ENCODE measurements at regions not wholly inside any gene's neighbourhood (a gene's known extent, or its start where the extent isn't known, plus 50 kb on each side); places are given as distances from the start of the nearest gene placed in this dataset.

DNA sequence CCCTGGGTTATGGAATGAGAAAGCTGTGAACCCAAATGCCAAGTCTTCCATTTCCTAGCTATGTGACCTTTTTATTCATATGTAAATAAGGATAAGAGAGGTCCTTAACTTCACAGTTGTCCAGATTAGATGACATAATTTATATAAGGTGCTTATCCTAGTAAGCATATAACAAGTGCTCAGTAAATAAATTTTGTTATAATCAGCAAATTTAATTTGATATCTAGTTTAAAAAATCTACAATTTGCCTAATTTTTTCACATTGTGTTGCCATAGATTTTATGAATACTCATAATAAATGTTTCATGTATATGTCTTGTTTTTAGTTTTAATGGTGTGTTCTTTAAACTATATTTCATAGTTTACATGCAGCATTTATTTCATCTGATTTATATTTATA lies 130.4 kb upstream of the SPRY1 start:
- no peak for DNase-seq (ENCODE audit: low read depth in 2 of 2)

DNA sequence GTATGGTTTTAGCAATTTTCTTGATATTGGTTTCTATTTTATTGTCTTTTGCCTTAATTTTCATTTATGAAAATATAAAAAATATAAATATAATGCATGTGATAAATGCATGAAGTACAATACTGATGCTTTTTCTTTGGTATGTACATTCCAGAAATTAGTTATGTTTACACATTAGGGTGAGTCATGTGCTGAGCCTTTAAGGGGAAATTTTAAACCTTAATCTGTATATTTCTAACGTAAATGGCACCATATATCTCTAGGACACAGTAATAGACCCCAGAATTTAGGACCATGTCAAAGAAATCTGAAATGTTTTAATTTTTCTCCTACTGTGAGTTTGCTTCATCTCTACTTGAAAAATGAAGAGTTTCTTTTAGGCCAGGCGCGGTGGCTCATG lies 117.8 kb upstream of the SPRY1 start:
- DNase-seq (ENCODE audit: low read depth in 2 of 2) = no peak

DNA sequence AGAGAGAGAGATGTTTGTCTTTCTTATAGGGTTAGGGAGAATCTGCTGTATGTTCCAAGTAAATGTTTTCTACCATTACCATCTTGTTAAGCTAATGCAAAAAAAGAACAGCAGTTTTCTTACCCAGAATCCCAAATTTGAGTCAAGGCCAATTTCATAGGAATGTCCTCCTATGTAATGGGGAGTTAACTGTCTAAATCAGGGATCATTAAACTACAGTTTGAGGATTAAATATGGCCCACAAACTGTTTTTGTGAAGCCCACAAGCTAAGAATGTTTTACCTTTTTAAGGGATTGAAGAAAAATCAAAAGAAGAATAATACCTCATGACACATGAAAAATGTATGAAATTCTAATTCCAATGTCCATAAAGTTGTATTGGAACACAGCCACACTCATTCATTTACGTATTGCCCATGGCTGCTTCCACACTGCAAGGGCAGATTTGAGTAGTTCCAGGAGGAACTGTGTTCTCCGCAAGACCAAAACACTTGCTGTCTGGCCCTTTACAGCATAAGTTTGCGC lies 113.2 kb upstream of the SPRY1 start:
- no peak for DNase-seq (ENCODE audit: low read depth in 2 of 2)

DNA sequence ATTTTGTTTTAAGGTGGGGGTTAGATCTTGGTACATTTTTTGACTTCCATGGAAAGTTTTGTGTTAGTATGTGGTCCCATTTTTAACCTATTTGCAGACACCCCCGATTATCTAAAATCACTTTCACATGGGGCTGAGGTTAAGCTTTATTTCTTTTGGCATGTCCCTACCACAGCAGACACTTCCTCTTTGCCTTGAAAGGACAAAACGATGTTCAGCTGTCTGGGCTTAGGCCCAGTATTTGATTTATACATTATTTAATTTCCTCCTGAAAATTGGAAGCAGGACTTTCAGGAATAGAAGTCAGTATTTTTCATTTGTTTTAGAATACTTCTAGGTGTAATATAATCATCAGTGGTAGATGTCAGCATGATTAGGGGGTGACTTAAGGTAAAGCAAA lies 112.4 kb upstream of the SPRY1 start:
- no peak for DNase-seq (ENCODE audit: low read depth in 2 of 2)

DNA sequence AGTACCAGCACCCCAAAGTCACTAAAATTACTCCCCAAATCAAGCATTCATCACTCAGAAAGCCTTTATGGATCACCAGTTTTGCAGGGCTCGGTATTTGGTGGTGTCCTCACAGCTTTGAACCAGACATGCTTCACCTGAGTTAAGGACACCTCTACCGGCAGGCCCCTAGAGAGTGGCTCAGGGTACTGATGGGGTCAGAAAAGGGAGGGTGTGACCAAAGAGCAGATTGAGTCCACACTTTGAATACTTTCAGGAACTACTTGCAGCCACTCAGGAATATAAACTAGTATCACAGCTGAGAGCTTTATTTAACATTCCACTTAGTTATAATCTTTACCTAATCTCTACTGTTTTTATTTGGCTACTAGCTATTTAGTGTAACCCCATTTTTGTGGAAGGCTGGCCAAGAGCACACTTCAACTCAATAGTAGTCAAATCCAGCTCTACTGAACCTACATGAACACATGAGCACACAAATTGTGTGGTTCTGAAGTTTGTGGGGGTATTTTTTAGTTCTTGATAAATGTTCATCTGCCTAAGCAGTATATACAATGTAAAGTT lies 109.6 kb upstream of the SPRY1 start:
- DNase-seq (ENCODE audit: low read depth in 2 of 2) = no peak

DNA sequence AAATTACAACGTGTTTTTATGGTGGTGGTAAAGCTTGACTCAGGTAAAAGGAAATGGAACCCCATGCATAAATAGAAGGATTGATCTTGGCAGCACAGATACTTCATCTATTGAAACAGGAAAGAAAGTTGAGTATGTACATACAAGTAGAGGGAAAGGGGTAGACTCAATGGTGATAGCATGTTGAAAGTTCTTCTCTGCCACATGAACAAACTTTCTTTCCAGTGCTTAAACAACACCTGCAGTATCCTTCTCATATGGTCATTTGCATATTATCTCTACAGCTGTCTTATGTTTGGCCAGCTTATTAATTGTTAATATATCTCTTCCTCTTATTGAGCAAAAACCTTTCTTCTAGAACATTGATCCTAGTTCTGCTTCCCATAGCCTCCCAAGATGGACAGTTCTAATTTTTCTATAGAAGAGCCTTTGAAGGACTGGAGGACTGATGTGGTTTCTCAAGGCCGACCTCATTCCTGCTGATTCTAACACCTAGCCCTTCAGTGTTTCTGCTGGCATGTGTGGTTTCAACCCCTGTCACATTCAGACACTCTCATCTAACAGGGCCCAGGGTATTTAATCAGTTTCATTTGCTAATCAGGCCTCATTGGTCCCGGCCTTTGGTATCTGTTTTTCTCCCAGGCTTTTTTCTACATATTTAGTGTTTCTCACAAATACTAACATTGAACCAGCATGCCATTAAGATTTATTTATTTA lies 108.1 kb upstream of the SPRY1 start:
- no peak for DNase-seq (ENCODE audit: low read depth in 2 of 2)

DNA sequence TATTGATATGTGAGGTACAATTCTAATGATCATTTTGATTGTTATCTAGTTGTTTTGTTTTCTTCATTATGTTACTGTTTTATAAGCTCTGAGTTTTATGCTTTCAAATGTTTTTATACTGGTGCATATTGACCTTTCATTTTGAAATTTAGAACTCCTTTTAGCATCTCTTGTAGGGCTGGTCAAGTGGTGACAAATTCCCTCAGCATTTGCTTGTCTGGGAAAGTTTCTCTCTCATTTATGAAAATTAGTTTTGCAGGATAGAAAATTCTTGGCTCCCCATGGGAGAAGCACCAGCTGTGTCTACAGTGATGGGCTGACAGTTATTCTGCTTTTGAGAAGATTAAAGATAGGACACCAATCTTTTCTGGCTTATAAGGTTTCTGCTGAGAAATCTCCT lies 105.3 kb upstream of the SPRY1 start:
- DNase-seq (ENCODE audit: low read depth in 2 of 2) = no peak

DNA sequence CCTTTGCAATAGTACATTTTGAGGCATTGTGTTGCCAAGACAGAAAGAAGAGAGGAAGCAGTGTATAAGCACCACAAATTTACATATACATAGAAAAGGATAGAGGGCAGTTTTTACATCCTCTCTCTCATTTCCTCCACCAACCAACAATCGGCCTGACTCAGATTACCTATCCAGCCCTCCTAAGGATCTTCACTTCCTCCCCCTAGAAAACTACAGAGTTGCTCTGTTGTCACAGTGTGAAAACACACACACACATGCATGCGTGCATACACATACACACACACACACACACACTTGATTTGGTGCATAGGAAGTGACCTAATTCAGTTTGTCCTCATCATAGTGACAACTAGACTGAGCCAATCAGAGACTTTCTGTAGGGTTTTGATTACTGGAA lies 98.8 kb upstream of the SPRY1 start:
- DNase-seq (ENCODE audit: low read depth in 2 of 2) = no peak

DNA sequence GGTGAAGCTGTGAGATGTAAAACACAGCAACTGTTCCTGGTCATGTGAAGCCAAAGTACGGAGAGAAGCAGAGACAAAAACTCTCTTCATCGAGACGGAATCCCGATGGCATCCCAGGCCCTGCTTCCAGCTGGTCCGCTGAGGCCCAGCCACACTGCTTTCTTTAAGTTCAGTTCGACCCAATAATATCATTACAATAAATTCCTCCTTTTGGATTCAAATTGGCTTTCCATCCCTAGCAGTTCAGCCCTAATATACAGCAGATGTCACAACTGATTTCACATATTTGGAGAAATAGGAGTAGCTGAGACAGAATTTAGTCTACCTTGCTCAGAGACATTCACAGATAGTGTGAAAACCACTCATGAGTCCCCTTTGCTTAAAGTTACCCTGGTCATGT lies 98.3 kb upstream of the SPRY1 start:
- DNase-seq (ENCODE audit: low read depth in 2 of 2) = no peak

DNA sequence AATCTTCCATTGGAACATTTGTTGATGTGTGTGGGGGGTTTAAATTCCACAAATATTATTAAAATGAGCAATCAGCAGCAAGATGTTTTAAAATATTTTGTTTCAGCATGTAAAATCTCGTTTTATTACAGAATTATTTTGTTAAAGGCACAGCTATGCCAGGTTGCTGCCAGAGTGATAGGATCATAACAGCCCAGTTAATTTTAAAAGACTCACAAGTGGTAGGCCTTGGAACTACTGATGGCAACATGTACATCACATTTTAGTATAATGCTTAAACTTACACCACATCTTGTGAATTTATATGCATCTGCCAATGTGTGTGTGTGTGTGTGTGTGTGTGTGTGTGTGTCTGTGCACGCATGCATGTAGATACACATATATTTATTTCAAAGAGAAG lies 97.8 kb upstream of the SPRY1 start:
- DNase-seq (ENCODE audit: low read depth in 2 of 2) = no peak

DNA sequence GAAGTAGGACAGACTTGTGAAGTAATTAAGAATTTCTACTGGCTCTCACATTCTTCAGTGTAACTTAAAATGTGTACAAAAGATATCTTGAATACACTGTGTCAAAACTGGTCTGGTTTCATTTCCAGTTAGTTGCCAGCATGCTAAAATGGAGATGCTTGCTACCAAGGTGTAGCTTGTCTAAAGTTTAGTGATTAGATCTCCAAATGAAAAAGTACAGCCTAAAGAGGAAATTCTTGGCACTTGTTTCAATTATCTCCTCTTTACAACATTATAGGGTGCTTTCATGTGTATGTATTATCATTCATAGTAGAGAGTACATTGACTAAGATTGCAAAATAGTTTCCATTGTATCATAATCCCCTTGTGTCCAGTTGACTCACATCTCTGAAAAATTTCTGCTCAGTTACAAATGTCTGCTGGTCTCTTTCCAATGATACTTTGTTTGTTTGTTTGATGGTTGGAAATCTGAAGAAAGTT lies 97.3 kb upstream of the SPRY1 start:
- DNase-seq (ENCODE audit: low read depth in 2 of 2) = no peak

DNA sequence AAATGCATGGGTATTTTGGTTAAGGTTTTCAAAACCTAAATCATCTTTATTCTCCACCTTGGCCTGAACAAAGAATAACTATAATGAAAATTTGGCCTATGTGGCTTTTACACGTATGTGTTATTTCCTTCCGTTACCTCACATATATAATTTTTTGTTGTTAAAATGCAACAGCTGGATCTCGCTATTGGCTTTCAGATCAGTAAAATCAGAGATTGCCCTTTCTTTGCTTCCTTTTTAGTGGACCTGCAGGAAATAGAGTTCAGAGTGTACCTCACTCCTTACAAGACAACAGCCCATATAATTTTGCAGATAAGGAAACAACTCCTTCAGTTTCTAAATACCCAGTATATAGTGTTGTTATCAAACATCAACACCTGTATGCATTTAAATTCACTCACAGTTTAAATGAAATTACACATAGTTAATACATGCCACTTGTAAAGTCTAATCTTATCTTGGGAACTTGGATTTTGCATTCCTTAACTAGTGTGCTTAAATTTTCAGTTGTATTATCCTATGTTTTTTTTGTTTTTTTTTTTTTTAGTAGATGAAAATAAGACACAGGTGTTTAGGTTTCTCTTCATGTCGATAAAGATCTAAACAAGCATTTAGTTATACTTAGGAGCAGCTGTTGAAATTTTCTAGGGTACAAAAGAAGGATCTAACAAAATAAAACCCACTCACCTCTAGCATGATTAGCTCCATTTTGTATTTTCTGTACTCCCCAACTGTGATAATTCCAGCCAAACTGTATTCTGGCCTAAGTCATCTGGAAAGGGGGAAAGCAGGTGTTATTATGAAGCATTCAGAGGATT lies 96.2 kb upstream of the SPRY1 start:
- no peak for DNase-seq (ENCODE audit: low read depth in 2 of 2)

DNA sequence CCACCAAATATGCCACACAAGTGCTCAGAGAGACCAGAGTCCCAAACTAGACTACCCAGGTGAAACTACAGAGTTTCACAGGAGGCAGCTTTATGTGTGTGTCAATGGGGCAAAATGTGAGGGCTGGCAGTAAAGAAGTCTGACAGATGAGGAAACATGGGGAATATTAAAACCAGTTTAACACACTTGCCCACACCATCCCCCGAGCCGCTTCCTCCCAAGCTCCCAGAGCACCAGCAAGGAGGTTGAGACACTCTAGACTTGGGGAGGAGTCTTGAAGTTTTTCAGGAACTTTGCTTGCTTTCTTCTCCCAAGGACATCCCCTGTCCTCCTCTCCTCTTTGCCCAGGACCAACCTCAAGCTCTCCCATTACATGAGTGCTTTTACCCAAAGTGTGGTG lies 94.7 kb upstream of the SPRY1 start:
- no peak for DNase-seq (ENCODE audit: low read depth in 2 of 2)

DNA sequence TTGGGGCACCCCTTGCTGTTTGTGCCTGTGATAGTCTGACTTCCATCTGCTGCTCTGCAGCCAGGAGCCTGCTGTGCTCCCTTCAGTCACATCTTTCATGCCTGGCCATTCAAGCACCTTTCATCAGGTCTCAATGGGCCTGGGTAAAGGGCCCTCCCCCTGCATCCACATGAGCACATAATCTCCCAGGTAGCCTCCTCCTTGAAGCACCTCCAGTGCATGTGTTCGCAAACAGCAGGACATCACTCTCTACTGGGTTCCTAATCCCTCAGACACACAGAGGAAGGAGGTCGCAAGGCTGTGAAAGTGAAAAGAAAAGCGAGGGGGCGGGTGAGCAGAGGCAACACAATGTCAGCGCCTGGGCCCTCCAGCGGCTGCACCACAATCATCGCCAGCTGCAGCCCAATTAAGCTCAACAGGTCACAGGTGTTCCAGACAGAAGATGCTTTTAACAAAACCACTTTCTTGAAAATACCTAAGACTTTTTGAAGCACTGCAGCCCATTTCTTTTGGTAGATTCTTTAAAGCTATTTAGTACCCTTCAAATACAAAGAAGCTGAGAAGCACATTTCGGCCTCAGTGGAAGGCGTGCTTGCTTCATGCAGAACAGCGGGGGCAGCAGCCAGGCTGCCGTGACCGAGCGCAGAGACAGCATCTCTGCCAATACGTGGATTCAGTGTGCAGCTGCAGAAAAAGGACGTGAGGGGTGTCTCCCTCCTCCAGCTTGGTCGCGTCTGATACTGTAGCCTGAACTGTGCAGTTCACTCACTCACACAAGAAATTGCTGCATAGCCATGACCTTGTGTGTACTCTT lies 92.2 kb upstream of the SPRY1 start:
- DNase-seq (ENCODE audit: low read depth in 2 of 2) = no peak

DNA sequence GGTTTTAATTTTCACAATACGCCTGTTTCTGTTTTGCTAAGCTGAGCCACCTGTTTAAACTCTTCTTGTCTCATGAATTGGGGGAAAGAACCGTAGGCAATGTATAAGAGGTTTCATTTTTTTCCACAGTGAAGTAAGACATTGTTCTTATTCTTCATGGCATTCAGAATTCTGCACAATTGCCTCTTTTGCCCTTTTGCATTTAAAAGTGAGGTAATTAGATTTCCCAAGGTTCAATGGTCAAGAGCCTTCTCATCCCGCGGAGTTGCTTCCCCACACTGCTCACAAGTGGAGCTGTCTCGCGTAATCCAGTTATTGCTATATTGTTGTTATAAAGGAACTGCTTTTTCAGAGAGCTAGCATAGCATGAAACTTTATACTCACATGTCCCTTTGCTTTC lies 90.9 kb upstream of the SPRY1 start:
- DNase-seq (ENCODE audit: low read depth in 2 of 2) = no peak

DNA sequence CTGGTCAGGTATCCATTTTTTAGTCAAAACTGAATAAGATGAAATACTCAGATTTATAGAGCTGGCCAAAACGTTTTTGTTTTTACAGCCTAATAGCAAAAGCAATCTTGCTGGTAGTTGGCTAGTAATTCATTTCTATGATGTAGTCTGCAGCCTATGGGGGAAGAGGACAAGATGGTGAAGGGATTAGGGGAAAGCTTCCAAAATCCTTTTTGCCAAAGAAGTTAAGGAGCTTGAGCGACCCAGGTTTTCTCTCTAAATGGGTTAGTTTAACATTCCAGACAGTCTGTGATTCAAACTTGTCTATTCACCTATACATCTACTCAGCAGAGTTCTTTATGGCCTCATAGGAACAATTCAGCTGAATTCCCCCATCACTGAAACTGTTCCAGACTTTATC lies 89.8 kb upstream of the SPRY1 start:
- DNase-seq (ENCODE audit: low read depth in 2 of 2) = no peak

DNA sequence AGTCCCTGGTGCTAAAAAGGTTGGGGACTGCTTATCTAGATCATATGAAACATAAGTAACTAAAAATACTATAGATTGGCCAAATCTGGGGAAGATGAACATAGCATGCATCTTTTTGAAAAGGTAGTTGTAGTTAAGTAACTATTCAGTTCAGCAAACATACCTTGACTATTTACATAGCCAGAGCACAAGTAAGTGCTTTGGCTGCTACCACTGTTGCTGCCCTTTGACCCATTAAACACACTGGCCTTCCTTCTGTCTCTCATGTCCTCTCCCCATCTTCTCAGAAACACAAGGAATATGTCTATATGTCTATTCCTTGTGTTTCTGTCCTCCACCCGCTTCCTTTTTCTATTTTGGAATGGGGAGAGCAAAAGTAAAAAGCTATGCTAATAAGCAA lies 87.9 kb upstream of the SPRY1 start:
- DNase-seq (ENCODE audit: low read depth in 2 of 2) = no peak

DNA sequence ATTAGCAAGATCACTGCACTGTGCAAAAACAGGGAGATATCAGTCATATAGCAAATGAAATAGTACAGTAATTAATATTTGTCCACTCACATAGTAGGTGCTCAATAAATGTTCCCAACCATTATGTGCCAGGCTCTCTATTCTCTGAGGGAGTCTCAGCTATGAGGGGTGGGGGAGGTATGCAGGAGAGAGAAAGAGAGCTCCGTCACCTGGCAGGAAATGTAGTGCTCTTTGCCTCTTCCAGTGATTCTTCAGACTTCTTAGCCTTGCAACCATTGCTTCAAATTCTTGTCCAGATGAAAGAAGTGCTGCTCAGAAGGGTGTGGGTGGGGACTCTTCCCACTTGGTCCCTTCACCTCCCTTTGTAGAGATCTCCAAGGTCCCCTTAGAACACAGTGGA lies 84.5 kb upstream of the SPRY1 start:
- DNase-seq (ENCODE audit: low read depth in 2 of 2) = no peak

DNA sequence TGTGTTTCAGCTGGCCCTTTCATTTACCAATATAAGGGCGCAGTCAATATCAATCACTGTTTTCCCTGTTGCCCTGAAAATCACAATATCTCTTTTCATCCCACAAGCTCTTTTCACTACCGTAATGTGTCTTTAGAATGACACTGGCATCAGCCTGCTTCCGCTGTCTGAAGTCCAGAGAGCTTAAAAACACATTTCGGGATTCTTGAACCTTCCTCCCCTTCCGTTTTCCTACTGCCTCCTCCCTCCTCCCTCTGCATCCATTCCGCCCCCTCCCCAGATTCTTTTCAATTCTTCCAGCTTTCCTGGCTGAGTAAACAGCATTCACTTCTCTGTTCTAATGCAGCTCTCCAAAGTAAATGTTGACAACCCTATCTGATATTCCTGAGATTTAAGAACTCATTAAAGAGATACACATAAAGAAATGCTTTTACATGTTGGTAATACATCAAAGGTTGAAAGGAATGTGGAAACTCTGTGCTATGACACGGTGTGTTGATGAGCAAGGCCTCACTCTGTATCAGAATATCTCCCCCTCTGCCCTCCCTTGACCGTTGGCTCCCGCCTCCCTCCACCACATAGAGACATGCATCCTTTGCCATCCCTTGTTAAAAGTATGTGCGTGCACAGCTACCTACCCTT lies 83.5 kb upstream of the SPRY1 start:
- DNase-seq (ENCODE audit: low read depth in 2 of 2) = no peak

DNA sequence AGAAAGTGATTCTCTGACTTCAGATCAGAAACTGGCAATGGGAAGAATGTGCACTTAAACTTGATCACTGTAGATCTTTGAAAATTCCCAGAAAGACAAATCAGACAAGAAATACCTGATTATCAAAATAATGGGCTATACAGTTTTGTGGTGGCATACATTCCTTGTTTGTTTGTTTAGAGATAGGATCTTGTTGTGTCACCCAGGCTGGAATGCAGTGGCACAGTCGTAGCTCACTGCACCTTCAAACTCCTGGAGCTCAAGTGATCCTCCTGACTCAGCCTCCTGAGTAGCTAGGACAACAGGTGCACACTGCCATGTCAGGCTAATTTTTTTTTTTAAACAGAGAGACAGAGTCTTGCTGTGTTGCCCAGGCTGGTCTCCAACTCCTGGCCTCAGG lies 81.0 kb upstream of the SPRY1 start:
- no peak for DNase-seq (ENCODE audit: low read depth in 2 of 2)

DNA sequence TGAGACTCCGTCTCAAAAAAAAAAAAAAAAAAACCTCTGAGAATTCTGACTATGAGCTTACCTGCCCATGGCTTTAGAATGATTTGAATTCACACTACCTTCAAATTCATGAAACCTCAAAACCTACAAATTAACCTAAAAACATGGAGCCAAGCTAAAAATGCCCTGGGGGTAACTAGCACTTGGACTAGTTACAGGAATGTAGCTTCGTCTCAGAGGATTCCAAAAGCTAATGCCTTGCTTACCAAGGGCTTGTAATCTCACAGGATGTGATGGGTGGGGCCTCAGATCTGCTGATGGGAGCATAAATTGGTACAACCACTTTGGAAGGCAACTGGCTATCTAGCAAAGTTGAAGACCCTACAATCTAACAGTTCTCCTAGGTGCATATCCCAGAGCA lies 79.4 kb upstream of the SPRY1 start:
- DNase-seq (ENCODE audit: low read depth in 2 of 2) = no peak

DNA sequence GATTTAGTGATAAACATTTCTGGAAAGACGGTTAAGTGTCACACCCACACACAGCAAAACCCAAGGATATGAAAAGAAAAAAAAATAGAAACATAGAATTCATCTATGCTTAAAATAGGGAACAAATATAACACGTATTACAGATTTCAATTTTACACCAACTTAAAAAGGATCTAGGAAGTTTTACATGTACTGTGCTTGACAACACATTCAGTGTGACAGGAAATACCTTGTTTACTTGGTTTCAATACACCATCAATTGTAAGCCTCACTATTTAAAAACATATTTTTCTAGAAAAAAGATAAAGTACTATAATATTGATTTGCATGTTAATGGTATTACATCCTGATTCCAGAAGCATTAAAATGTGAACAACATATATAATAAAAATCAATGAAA lies 77.0 kb upstream of the SPRY1 start:
- DNase-seq (ENCODE audit: low read depth in 2 of 2) = no peak
